ENCODE measurements at regions not wholly inside any gene's neighbourhood (a gene's known extent, or its start where the extent isn't known, plus 50 kb on each side); places are given as distances from the start of the nearest gene placed in this dataset.

- TF ChIP-seq CTCF (IDR thresholded peaks at IDR 0.05): no peak
- Histone ChIP-seq H3K27ac (no peak overlapping the region), H3K36me3 (no peaks in the 10 kb centered on the region), H3K27me3 (no peaks in the 10 kb centered on the region), H3K4me3 (no peak overlapping the region), H3K9me3 (no peaks in the 10 kb centered on the region), H3K4me1 (no peaks in the 10 kb centered on the region)
- intact Hi-C loops (cut with DNase I): no loop called here
- DNase-seq (ENCODE audit: low spot score in 2 of 2): no peak
Observed at GRCh38 chr18:57275111-57275510, 77.2 kb upstream of the ST8SIA3 start.

- TF ChIP-seq CTCF (IDR thresholded peaks at IDR 0.05): no peak
- Histone ChIP-seq H3K36me3 (no peaks in the 10 kb centered on the region), H3K27ac (no peak overlapping the region), H3K27me3 (no peaks in the 10 kb centered on the region), H3K4me1 (no peaks in the 10 kb centered on the region), H3K4me3 (no peak overlapping the region), H3K9me3 (no peaks in the 10 kb centered on the region)
- intact Hi-C loops (cut with DNase I): no loop called here
- DNase-seq (ENCODE audit: low spot score in 2 of 2): no peak
Observed at GRCh38 chr18:57276829-57277228, 75.5 kb upstream of the ST8SIA3 start.

GRCh38 chr18:57278933-57279332, 73.4 kb upstream of the ST8SIA3 start:
- Histone ChIP-seq H3K27me3 (no peaks in the 10 kb centered on the region), H3K36me3 (no peaks in the 10 kb centered on the region), H3K27ac (no peak overlapping the region), H3K4me1 (no peaks in the 10 kb centered on the region), H3K4me3 (no peak overlapping the region), H3K9me3 (no peaks in the 10 kb centered on the region)
- TF ChIP-seq CTCF (IDR thresholded peaks at IDR 0.05): no peak
- no peak for DNase-seq (ENCODE audit: low spot score in 2 of 2)
- intact Hi-C loops (cut with DNase I): no loop called here

GRCh38 chr18:57281519-57281918, 70.8 kb upstream of the ST8SIA3 start:
- TF ChIP-seq CTCF (IDR thresholded peaks at IDR 0.05): no peak
- DNase-seq (ENCODE audit: low spot score in 2 of 2): no peak
- intact Hi-C loops (cut with DNase I): no loop called here
- no peaks in the 10 kb centered on the region for H3K36me3 ChIP-seq
- H3K4me3 ChIP-seq: no peak overlapping the region
- no peaks in the 10 kb centered on the region for H3K27me3 ChIP-seq
- no peaks in the 10 kb centered on the region for H3K9me3 ChIP-seq
- H3K4me1 ChIP-seq: no peaks in the 10 kb centered on the region
- H3K27ac ChIP-seq: no peak overlapping the region

- H3K9me3 ChIP-seq: no peaks in the 10 kb centered on the region
- DNase-seq (ENCODE audit: low spot score in 2 of 2): no peak
- intact Hi-C loops (cut with DNase I): no loop called here
- H3K36me3 ChIP-seq: no peaks in the 10 kb centered on the region
- TF ChIP-seq CTCF (IDR thresholded peaks at IDR 0.05): no peak
- no peaks in the 10 kb centered on the region for H3K4me1 ChIP-seq
- no peaks in the 10 kb centered on the region for H3K27me3 ChIP-seq
- no peak overlapping the region for H3K4me3 ChIP-seq
- no peak overlapping the region for H3K27ac ChIP-seq
Observed at GRCh38 chr18:57286949-57287348, 65.4 kb upstream of the ST8SIA3 start.

- no peaks in the 10 kb centered on the region for H3K36me3 ChIP-seq
- H3K4me1 ChIP-seq: no peaks in the 10 kb centered on the region
- H3K9me3 ChIP-seq: no peaks in the 10 kb centered on the region
- intact Hi-C loops (cut with DNase I): no loop called here
- no peaks in the 10 kb centered on the region for H3K27me3 ChIP-seq
- H3K4me3 ChIP-seq: no peak overlapping the region
- no peak overlapping the region for H3K27ac ChIP-seq
- DNase-seq (ENCODE audit: low spot score in 2 of 2): no peak
- TF ChIP-seq CTCF (IDR thresholded peaks at IDR 0.05): no peak
Observed at GRCh38 chr18:57287766-57288165, 64.6 kb upstream of the ST8SIA3 start.
